Panc1 (cell line): ENCODE measurements at regions not wholly inside any gene's neighbourhood (a gene's known extent, or its start where the extent isn't known, plus 50 kb on each side); places are given as distances from the start of the nearest gene placed in this dataset.

Source experiments
- ATAC-seq: fragments of 200-7000 bp; cut with Tn5 transposase; 2 replicates; pipeline ENCODE4 v1.9.1; 2020; ENCODE audit warnings: mild to moderate bottlenecking, moderate library complexity
- BruUV-seq: library from RNA; stranded (reverse); fragments of 400-500 nt; replicated peaks from 2 replicates; lab custom pipeline; 2021; lab: Mats Ljungman, UMichigan
- CTCF ChIA-PET: fragments of 300-600 bp; sonication (Branson Sonifier 250); formaldehyde crosslinking; loops from one replicate; lab custom pipeline; 2022; ENCODE audit warnings: antibody characterized with exemption; lab: Charles Lee
- POLR2A ChIA-PET: fragments of 300-600 bp; sonication (Branson Sonifier 250); formaldehyde crosslinking; loops from one replicate; lab custom pipeline; 2022; ENCODE audit warnings: antibody characterized with exemption; lab: Charles Lee
- DNase-seq: peaks from one replicate; pipeline ENCODE4 v3.0.0-alpha.2; 2010; ENCODE audit warnings: low read depth, low spot score
- H3K27ac ChIP-seq: 2 replicates; pipeline ENCODE4 v1.5.1; 2011; ENCODE audit warnings: mild to moderate bottlenecking, low read length, inconsistent platforms
- H3K27me3 ChIP-seq: fragments of 200-500 bp; sonication (Bioruptor generic); 2 replicates; pipeline ENCODE4 v1.6.0; 2014; ENCODE audit warnings: low read length, inconsistent platforms; ENCODE audit not compliant: control insufficient read depth, insufficient read depth
- H3K36me3 ChIP-seq: fragments of 200-500 bp; sonication (Bioruptor generic); 2 replicates; pipeline ENCODE4 v1.5.1; 2014; ENCODE audit warnings: inconsistent platforms, mild to moderate bottlenecking, low read length, moderate library complexity; ENCODE audit not compliant: control insufficient read depth, insufficient read depth
- H3K4me1 ChIP-seq: 2 replicates; pipeline ENCODE4 v1.5.1; 2011; ENCODE audit warnings: inconsistent platforms, mild to moderate bottlenecking, low read length, moderate library complexity; ENCODE audit not compliant: control insufficient read depth, insufficient read depth
- H3K4me3 ChIP-seq, 2 experiments: 2 replicates each; pipeline ENCODE4 v1.5.1; 2011 to 2012; ENCODE audit warnings: low read depth in 2 of 2, low read length in 2 of 2, mild to moderate bottlenecking in 2 of 2, inconsistent platforms in 1 of 2, moderate library complexity in 1 of 2
- H3K9me3 ChIP-seq: fragments of 200-500 bp; sonication (Bioruptor generic); 2 replicates; pipeline ENCODE4 v1.5.1; 2014; ENCODE audit warnings: low read depth, mild to moderate bottlenecking, inconsistent platforms, low read length, moderate library complexity; ENCODE audit not compliant: control insufficient read depth, insufficient read depth
- CTCF ChIP-seq: fragments of 450-650 bp; IDR thresholded peaks from 2 replicates; pipeline ENCODE4 v1.5.1; 2017; ENCODE audit warnings: mild to moderate bottlenecking
- POLR2AphosphoS5 ChIP-seq: IDR thresholded peaks from 2 replicates; pipeline ENCODE4 v1.6.1; 2012; ENCODE audit warnings: mild to moderate bottlenecking, low read depth, low read length, moderate library complexity
- REST ChIP-seq, 2 experiments: IDR thresholded peaks; 2 replicates each; pipeline ENCODE4 v1.6.1; 2011 to 2012; ENCODE audit warnings: low read depth in 2 of 2, control low read depth in 1 of 2, low read length in 1 of 2, mild to moderate bottlenecking in 1 of 2, moderate library complexity in 1 of 2; ENCODE audit not compliant: insufficient read depth in 1 of 2
- SIN3A ChIP-seq: IDR thresholded peaks from 2 replicates; pipeline ENCODE4 v1.6.1; 2012; ENCODE audit warnings: low read depth, mild to moderate bottlenecking, low read length, moderate library complexity, borderline replicate concordance; ENCODE audit not compliant: insufficient read depth
- TCF7L2 ChIP-seq: IDR thresholded peaks from 2 replicates; pipeline ENCODE4 v1.6.1; 2011; ENCODE audit warnings: mild to moderate bottlenecking, low read depth, low read length, inconsistent platforms
- in situ Hi-C: cut with HindIII; loops from 2 replicates; pipeline ENCODE4 v1.10.0; 2016; ENCODE audit warnings: low sequenced_read_pairs, low pct_unique_long_range_greater_than_20kb
- intact Hi-C: fragments of 100-400 bp; cut with micrococcal nuclease; formaldehyde crosslinking; loops from one replicate; pipeline ENCODE4 v1.10.0; 2022; ENCODE audit not compliant: unreplicated experiment

- Histone ChIP-seq H3K4me1 (no peaks in the 10 kb centered on the region), H3K36me3 (no peaks in the 10 kb centered on the region), H3K27me3 (no peaks in the 10 kb centered on the region), H3K4me3 (no peak overlapping the region), H3K9me3 (no peaks in the 10 kb centered on the region), H3K27ac (no peak overlapping the region)
- TF ChIP-seq CTCF: no peak
- TF ChIP-seq SIN3A: no peak
- DNase-seq (no peak), ATAC-seq (no peak)
- CTCF ChIA-PET: no interaction called here
- in situ Hi-C loops: no loop called here
- POLR2A ChIA-PET: no interaction called here
- BruUV-seq: no TSS peak
- intact Hi-C loops: no loop called here
Measured at GRCh38 chr2:8004250-8004681, 677.6 kb upstream of the ID2 start.

GRCh38 chr2:8006181-8006580 lies 675.7 kb upstream of the ID2 start:
- BruUV-seq: no TSS peak
- POLR2A ChIA-PET: no interaction called here
- ATAC-seq (no peak), DNase-seq (no peak)
- in situ Hi-C loops: no loop called here
- CTCF ChIA-PET: no interaction called here
- Histone ChIP-seq H3K4me3 (no peak overlapping the region), H3K36me3 (no peaks in the 10 kb centered on the region), H3K27me3 (no peaks in the 10 kb centered on the region), H3K4me1 (no peaks in the 10 kb centered on the region), H3K27ac (no peak overlapping the region), H3K9me3 (no peaks in the 10 kb centered on the region)
- TF ChIP-seq CTCF (no peak), REST (IDR thresholded peaks at IDR 0.05; ENCODE audit: insufficient read depth in 1 of 2, low read depth in 2 of 2, low read length in 1 of 2) (no peak), POLR2AphosphoS5 (no peak), TCF7L2 (no peak), SIN3A (no peak)
- intact Hi-C loops: no loop called here

- no peak overlapping the region for H3K27ac ChIP-seq
Measured at GRCh38 chr2:8006626-8007025, 675.2 kb upstream of the ID2 start.

More at GRCh38 chr2:8006626-8007025, 675.2 kb upstream of the ID2 start:
- no peak overlapping the region for H3K4me3 ChIP-seq
- ChIA-PET CTCF (no interaction called here), POLR2A (no interaction called here)
- no peaks in the 10 kb centered on the region for H3K9me3 ChIP-seq
- ATAC-seq (no peak), DNase-seq (no peak)
- no peaks in the 10 kb centered on the region for H3K4me1 ChIP-seq
- H3K27me3 ChIP-seq: no peaks in the 10 kb centered on the region
- TF ChIP-seq SIN3A (no peak), POLR2AphosphoS5 (no peak), REST (IDR thresholded peaks at IDR 0.05; ENCODE audit: insufficient read depth in 1 of 2, low read depth in 2 of 2, low read length in 1 of 2) (no peak), TCF7L2 (no peak), CTCF (no peak)
- BruUV-seq: no TSS peak
- intact Hi-C loops (no loop called here), in situ Hi-C loops (no loop called here)
- no peaks in the 10 kb centered on the region for H3K36me3 ChIP-seq
